ENCODE measurements at regions not wholly inside any gene's neighbourhood (a gene's known extent, or its start where the extent isn't known, plus 50 kb on each side); places are given as distances from the start of the nearest gene placed in this dataset.

GRCh38 chr1:4546911-4547310 lies 107.5 kb upstream of the AJAP1 start:
- Histone ChIP-seq H3K36me3 (ENCODE audit: insufficient read depth, low read length) (no peaks in the 10 kb centered on the region), H3K27ac (ENCODE audit: low read depth, low read length) (no peak overlapping the region), H3K4me3 (ENCODE audit: insufficient read depth, low read length) (no peak overlapping the region), H3K4me1 (ENCODE audit: insufficient read depth, low read length) (no peaks in the 10 kb centered on the region), H3K4me2 (ENCODE audit: insufficient read depth, low read length) (no peak overlapping the region), H3K9me3 (ENCODE audit: low read depth, low read length) (no peaks in the 10 kb centered on the region), H3K79me2 (ENCODE audit: insufficient read depth, low read length) (no peaks in the 10 kb centered on the region), H3K27me3 (ENCODE audit: insufficient read depth, low read length) (no peaks in the 10 kb centered on the region), H4K20me1 (ENCODE audit: insufficient read depth, low read length) (no peaks in the 10 kb centered on the region), H2AFZ (ENCODE audit: low read length) (no peak overlapping the region)
- TF ChIP-seq CTCF (IDR thresholded peaks at IDR 0.05; ENCODE audit: extremely low read depth, low read depth, low read length) = no peak
- no peak for DNase-seq (ENCODE audit: insufficient read length, low spot score, missing footprints)

- no peak for TF ChIP-seq CTCF (IDR thresholded peaks at IDR 0.05; ENCODE audit: extremely low read depth, low read depth, low read length)
- Histone ChIP-seq H2AFZ (ENCODE audit: low read length) (no peak overlapping the region), H3K4me2 (ENCODE audit: insufficient read depth, low read length) (no peak overlapping the region), H3K27me3 (ENCODE audit: insufficient read depth, low read length) (no peaks in the 10 kb centered on the region), H3K36me3 (ENCODE audit: insufficient read depth, low read length) (no peaks in the 10 kb centered on the region), H3K4me1 (ENCODE audit: insufficient read depth, low read length) (no peaks in the 10 kb centered on the region), H3K79me2 (ENCODE audit: insufficient read depth, low read length) (no peaks in the 10 kb centered on the region), H3K4me3 (ENCODE audit: insufficient read depth, low read length) (no peak overlapping the region), H4K20me1 (ENCODE audit: insufficient read depth, low read length) (no peaks in the 10 kb centered on the region), H3K27ac (ENCODE audit: low read depth, low read length) (no peak overlapping the region), H3K9me3 (ENCODE audit: low read depth, low read length) (no peaks in the 10 kb centered on the region)
- no peak for DNase-seq (ENCODE audit: insufficient read length, low spot score, missing footprints)
Measured at GRCh38 chr1:4549930-4550329, 104.5 kb upstream of the AJAP1 start.

- H2AFZ ChIP-seq (ENCODE audit: low read length) = no peak overlapping the region
- H3K9me3 ChIP-seq (ENCODE audit: low read depth, low read length) = peaks cover 4% of the 10 kb centered on the region
- no peaks in the 10 kb centered on the region for H4K20me1 ChIP-seq (ENCODE audit: insufficient read depth, low read length)
- no peaks in the 10 kb centered on the region for H3K4me1 ChIP-seq (ENCODE audit: insufficient read depth, low read length)
- no peak overlapping the region for H3K27ac ChIP-seq (ENCODE audit: low read depth, low read length)
- TF ChIP-seq CTCF (IDR thresholded peaks at IDR 0.05; ENCODE audit: extremely low read depth, low read depth, low read length) = no peak
- DNase-seq (ENCODE audit: insufficient read length, low spot score, missing footprints) = no peak
- H3K4me3 ChIP-seq (ENCODE audit: insufficient read depth, low read length) = no peak overlapping the region
- H3K27me3 ChIP-seq (ENCODE audit: insufficient read depth, low read length) = no peaks in the 10 kb centered on the region
- H3K4me2 ChIP-seq (ENCODE audit: insufficient read depth, low read length) = no peak overlapping the region
- no peaks in the 10 kb centered on the region for H3K36me3 ChIP-seq (ENCODE audit: insufficient read depth, low read length)
- H3K79me2 ChIP-seq (ENCODE audit: insufficient read depth, low read length) = no peaks in the 10 kb centered on the region
Measured at GRCh38 chr1:4550941-4551340, 103.5 kb upstream of the AJAP1 start.

GRCh38 chr1:4551706-4552105 lies 102.7 kb upstream of the AJAP1 start:
- Histone ChIP-seq H3K4me1 (ENCODE audit: insufficient read depth, low read length) (no peaks in the 10 kb centered on the region), H3K9me3 (ENCODE audit: low read depth, low read length) (peaks cover 4% of the 10 kb centered on the region), H3K79me2 (ENCODE audit: insufficient read depth, low read length) (no peaks in the 10 kb centered on the region), H2AFZ (ENCODE audit: low read length) (no peak overlapping the region), H3K36me3 (ENCODE audit: insufficient read depth, low read length) (no peaks in the 10 kb centered on the region), H3K27ac (ENCODE audit: low read depth, low read length) (no peak overlapping the region), H3K4me2 (ENCODE audit: insufficient read depth, low read length) (no peak overlapping the region), H3K27me3 (ENCODE audit: insufficient read depth, low read length) (no peaks in the 10 kb centered on the region), H3K4me3 (ENCODE audit: insufficient read depth, low read length) (no peak overlapping the region), H4K20me1 (ENCODE audit: insufficient read depth, low read length) (no peaks in the 10 kb centered on the region)
- TF ChIP-seq CTCF (IDR thresholded peaks at IDR 0.05; ENCODE audit: extremely low read depth, low read depth, low read length) = no peak
- DNase-seq (ENCODE audit: insufficient read length, low spot score, missing footprints) = no peak

Measured in osteoblast (primary cell).